ENCODE measurements at regions not wholly inside any gene's neighbourhood (a gene's known extent, or its start where the extent isn't known, plus 50 kb on each side); places are given as distances from the start of the nearest gene placed in this dataset.

DNA sequence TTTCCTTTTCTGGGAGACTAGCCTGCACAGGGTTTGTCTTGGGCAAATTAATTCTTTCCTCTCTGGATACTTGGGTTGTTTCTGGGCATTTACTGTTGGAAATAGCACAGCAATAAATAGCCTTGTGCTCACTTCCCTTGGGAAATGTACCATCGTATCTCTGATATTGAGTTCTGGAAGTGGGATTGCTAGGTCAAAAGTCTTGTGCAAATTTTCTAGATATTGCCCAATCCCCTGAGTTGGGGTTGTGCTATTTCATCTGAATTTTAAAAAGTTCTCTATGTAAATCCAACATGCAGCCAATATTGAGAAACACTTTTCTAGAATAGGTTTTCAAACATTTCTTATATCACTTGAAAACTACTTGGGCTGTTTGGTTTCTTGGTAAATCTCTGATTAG is 64.0 kb upstream of the ELOVL5 start:
- DNase-seq (ENCODE audit: low read depth, low spot score): no peak
- ChIA-PET CTCF (interaction anchor here (0.6 kb wide), 1 partner anchor 19 kb away, joined by 3 read pairs; no protein-coding TSS in a partner anchor), RAD21 (ENCODE audit: low non-redundant PET in 1 of 2, low total read pairs in 2 of 2, uncharacterized antibody in 2 of 2, unreplicated experiment in 2 of 2) (no interaction called here), POLR2A (no interaction called here)
- BruUV-seq (replicated peaks): no TSS peak
- no peak overlapping the region for H3K27ac ChIP-seq (ENCODE audit: low read depth, low read length)
- H3K79me2 ChIP-seq (ENCODE audit: insufficient read depth, low read length): no peaks in the 10 kb centered on the region
- H4K20me1 ChIP-seq (ENCODE audit: insufficient read depth): no peaks in the 10 kb centered on the region
- no peaks in the 10 kb centered on the region for H3K9me3 ChIP-seq (ENCODE audit: control insufficient read depth in 1 of 2, insufficient read depth in 1 of 2, low read depth in 1 of 2, low read length in 2 of 2)
- no peaks in the 10 kb centered on the region; the same call in 1 of the 2 replicates for H3K9me2 ChIP-seq (ENCODE audit: insufficient read depth)
- no peak overlapping the region for H3K9ac ChIP-seq (ENCODE audit: low read length)
- H3K4me3 ChIP-seq (replicated peaks in 1 of 2; ENCODE audit: low read depth in 1 of 2, low read length in 2 of 2): no peak overlapping the region
- no peak for TF ChIP-seq SP1 (IDR thresholded peaks at IDR 0.05; ENCODE audit: low read depth)
- no peak for TF ChIP-seq CEBPB (IDR thresholded peaks at IDR 0.05; ENCODE audit: low read depth)
- TF ChIP-seq EZH2phosphoT487 (IDR thresholded peaks at IDR 0.05; ENCODE audit: borderline replicate concordance): no peak
- TF ChIP-seq EZH2 (IDR thresholded peaks at IDR 0.05): no peak
- TF ChIP-seq CBX3 (IDR thresholded peaks at IDR 0.05; ENCODE audit: low read depth): no peak
- TF ChIP-seq, protein P1, sequence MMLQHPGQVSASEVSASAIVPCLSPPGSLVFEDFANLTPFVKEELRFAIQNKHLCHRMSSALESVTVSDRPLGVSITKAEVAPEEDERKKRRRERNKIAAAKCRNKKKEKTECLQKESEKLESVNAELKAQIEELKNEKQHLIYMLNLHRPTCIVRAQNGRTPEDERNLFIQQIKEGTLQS (IDR thresholded peaks at IDR 0.05): no peak
- no peak for TF ChIP-seq RAD21 (IDR thresholded peaks at IDR 0.05; ENCODE audit: low read depth)
- TF ChIP-seq FOSL1 (IDR thresholded peaks at IDR 0.05; ENCODE audit: low read depth): no peak
- TF ChIP-seq SRF (IDR thresholded peaks at IDR 0.05; ENCODE audit: low read depth): no peak
- no peak for TF ChIP-seq JUND (IDR thresholded peaks at IDR 0.05)
- no peaks in the 10 kb centered on the region for H3K27me3 ChIP-seq (ENCODE audit: insufficient read depth, low read length)
- peaks cover 0 to 3% of the 10 kb centered on the region in 2 experiments; a peak in 1 of 4 replicates for H3K4me1 ChIP-seq (ENCODE audit: control insufficient read depth in 1 of 2, insufficient read depth in 2 of 2, low read length in 2 of 2)
- H3K4me2 ChIP-seq (ENCODE audit: low read length): no peak overlapping the region
- H3K36me3 ChIP-seq (ENCODE audit: control insufficient read depth in 1 of 2, insufficient read depth in 2 of 2, low read length in 2 of 2): no peaks in the 10 kb centered on the region
- no peak for ATAC-seq
- H2AFZ ChIP-seq (ENCODE audit: low read depth, low read length, poor library complexity, severe bottlenecking): no peak overlapping the region
- intact Hi-C loops (cut with micrococcal nuclease): no loop called here

DNA sequence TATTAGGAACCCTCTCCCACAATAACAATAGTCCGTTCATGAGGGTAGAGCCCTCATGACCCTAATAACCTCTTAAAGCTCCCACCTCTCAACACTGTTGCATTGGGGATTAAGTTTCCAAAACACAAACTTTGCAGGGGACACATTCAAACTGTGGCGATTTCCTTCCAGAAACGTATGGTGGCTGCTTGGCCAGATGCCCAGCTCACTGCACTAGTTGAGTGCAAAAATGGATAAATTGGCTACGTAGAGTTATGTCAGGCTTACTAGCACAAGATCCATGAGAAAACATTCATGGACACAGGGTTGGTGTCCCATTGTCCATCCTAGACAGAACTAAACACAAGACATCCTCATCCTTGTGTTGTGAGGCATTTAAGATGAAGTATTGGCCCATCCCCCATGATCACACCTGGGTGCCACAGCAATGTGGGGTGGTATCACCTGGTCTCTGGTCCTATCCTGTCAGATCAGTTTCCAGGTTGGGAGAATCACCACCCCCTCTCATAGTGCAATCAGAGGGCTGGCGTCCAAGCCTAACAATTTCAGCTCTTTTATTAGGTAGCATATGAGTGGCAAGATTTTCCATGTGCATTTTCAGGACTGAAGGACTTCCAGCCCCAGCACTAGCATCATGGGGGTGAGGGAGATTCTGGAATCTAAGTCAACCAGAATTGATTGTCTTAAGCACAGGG is 63.4 kb upstream of the ELOVL5 start:
- H3K27ac ChIP-seq (ENCODE audit: low read depth, low read length): no peak overlapping the region
- no peak overlapping the region for H3K4me2 ChIP-seq (ENCODE audit: low read length)
- ChIA-PET POLR2A (no interaction called here), CTCF (interaction anchor here (1.8 kb wide), 1 partner anchor 241 kb away, joined by 7 read pairs; no protein-coding TSS in a partner anchor), RAD21 (ENCODE audit: low non-redundant PET in 1 of 2, low total read pairs in 2 of 2, uncharacterized antibody in 2 of 2, unreplicated experiment in 2 of 2) (no interaction called here)
- H3K27me3 ChIP-seq (ENCODE audit: insufficient read depth, low read length): no peaks in the 10 kb centered on the region
- no peak for TF ChIP-seq SP1 (IDR thresholded peaks at IDR 0.05; ENCODE audit: low read depth)
- TF ChIP-seq JUND (IDR thresholded peaks at IDR 0.05): no peak
- TF ChIP-seq EGR1 (IDR thresholded peaks at IDR 0.05; ENCODE audit: low read depth): no peak
- TF ChIP-seq CBX3 (IDR thresholded peaks at IDR 0.05; ENCODE audit: low read depth): no peak
- no peak for TF ChIP-seq SRF (IDR thresholded peaks at IDR 0.05; ENCODE audit: low read depth)
- TF ChIP-seq YY1 (IDR thresholded peaks at IDR 0.05; ENCODE audit: extremely low read depth, insufficient replicate concordance, low read depth, low read length): no peak
- TF ChIP-seq POLR2A (IDR thresholded peaks at IDR 0.05; ENCODE audit: borderline replicate concordance, extremely low read depth, insufficient read depth, insufficient read length): no peak
- no peak for TF ChIP-seq EZH2phosphoT487 (IDR thresholded peaks at IDR 0.05; ENCODE audit: borderline replicate concordance)
- TF ChIP-seq, protein P2, sequence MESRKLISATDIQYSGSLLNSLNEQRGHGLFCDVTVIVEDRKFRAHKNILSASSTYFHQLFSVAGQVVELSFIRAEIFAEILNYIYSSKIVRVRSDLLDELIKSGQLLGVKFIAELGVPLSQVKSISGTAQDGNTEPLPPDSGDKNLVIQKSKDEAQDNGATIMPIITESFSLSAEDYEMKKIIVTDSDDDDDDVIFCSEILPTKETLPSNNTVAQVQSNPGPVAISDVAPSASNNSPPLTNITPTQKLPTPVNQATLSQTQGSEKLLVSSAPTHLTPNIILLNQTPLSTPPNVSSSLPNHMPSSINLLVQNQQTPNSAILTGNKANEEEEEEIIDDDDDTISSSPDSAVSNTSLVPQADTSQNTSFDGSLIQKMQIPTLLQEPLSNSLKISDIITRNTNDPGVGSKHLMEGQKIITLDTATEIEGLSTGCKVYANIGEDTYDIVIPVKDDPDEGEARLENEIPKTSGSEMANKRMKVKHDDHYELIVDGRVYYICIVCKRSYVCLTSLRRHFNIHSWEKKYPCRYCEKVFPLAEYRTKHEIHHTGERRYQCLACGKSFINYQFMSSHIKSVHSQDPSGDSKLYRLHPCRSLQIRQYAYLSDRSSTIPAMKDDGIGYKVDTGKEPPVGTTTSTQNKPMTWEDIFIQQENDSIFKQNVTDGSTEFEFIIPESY (IDR thresholded peaks at IDR 0.05; ENCODE audit: extremely low read depth, insufficient replicate concordance, low read length): no peak
- no peak for TF ChIP-seq CEBPB (IDR thresholded peaks at IDR 0.05; ENCODE audit: low read depth)
- no peak for TF ChIP-seq RAD21 (IDR thresholded peaks at IDR 0.05; ENCODE audit: low read depth)
- TF ChIP-seq ZNF274 (IDR thresholded peaks at IDR 0.05; ENCODE audit: low read depth, low read length): no peak
- TF ChIP-seq SIN3A (IDR thresholded peaks at IDR 0.05; ENCODE audit: low read depth): no peak
- TF ChIP-seq, protein P3, sequence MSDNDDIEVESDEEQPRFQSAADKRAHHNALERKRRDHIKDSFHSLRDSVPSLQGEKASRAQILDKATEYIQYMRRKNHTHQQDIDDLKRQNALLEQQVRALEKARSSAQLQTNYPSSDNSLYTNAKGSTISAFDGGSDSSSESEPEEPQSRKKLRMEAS (IDR thresholded peaks at IDR 0.05): no peak
- TF ChIP-seq TCF7L2 (IDR thresholded peaks at IDR 0.05; ENCODE audit: borderline replicate concordance, extremely low read depth, insufficient read depth, insufficient read length): no peak
- no peak for TF ChIP-seq EZH2 (IDR thresholded peaks at IDR 0.05)
- no peak overlapping the region for H3K4me3 ChIP-seq (replicated peaks in 1 of 2; ENCODE audit: low read depth in 1 of 2, low read length in 2 of 2)
- H3K36me3 ChIP-seq (ENCODE audit: control insufficient read depth in 1 of 2, insufficient read depth in 2 of 2, low read length in 2 of 2): no peaks in the 10 kb centered on the region
- no peaks in the 10 kb centered on the region for H3K79me2 ChIP-seq (ENCODE audit: insufficient read depth, low read length)
- H2AFZ ChIP-seq (ENCODE audit: low read depth, low read length, poor library complexity, severe bottlenecking): no peak overlapping the region
- no peaks in the 10 kb centered on the region; the same call in 1 of the 2 replicates for H3K9me2 ChIP-seq (ENCODE audit: insufficient read depth)
- DNase-seq (ENCODE audit: low read depth, low spot score): no peak
- BruUV-seq (replicated peaks): no TSS peak
- no peaks in the 10 kb centered on the region for H4K20me1 ChIP-seq (ENCODE audit: insufficient read depth)
- no peak overlapping the region for H3K9ac ChIP-seq (ENCODE audit: low read length)
- no peaks in the 10 kb centered on the region for H3K9me3 ChIP-seq (ENCODE audit: control insufficient read depth in 1 of 2, insufficient read depth in 1 of 2, low read depth in 1 of 2, low read length in 2 of 2)
- ATAC-seq: no peak
- peaks cover 0 to 3% of the 10 kb centered on the region in 2 experiments; a peak in 1 of 4 replicates for H3K4me1 ChIP-seq (ENCODE audit: control insufficient read depth in 1 of 2, insufficient read depth in 2 of 2, low read length in 2 of 2)
- intact Hi-C loops (cut with micrococcal nuclease): no loop called here

All from HCT116 (cell line).